Stomach (tissue), 4 donors: ENCODE measurements at regions not wholly inside any gene's neighbourhood (a gene's known extent, or its start where the extent isn't known, plus 50 kb on each side); places are given as distances from the start of the nearest gene placed in this dataset.
"Not testable (repeated sequence)": the region's sequence is repeated elsewhere in the genome, so short reads cannot be mapped to it uniquely, and the experiment has no call there.

Experiments
- CTCF ChIP-seq, 7 experiments: fragments of 450-650 bp in 4 of 7; fragments of 200-600 bp in 3 of 7; sonication (generic) in 3 of 7; IDR thresholded peaks; one replicate each; pipeline ENCODE4 v1.5.1; 2016 to 2019; ENCODE audit warnings: antibody characterized with exemption in 7 of 7, control low read depth in 2 of 7, mild to moderate bottlenecking in 1 of 7
- POLR2AphosphoS5 ChIP-seq, 3 donors: sonication (generic); formaldehyde crosslinking; IDR thresholded peaks; one replicate each; pipeline ENCODE4 v1.6.1; 2016; ENCODE audit warnings: antibody characterized with exemption in 3 of 3

- not testable (repeated sequence) for TF ChIP-seq CTCF, POLR2AphosphoS5 (IDR thresholded peaks at IDR 0.05)
These were observed 5499.1 kb upstream of the TPTE start for GRCh38 chr21:5022254-5022653.
